ENCODE measurements at regions not wholly inside any gene's neighbourhood (a gene's known extent, or its start where the extent isn't known, plus 50 kb on each side); places are given as distances from the start of the nearest gene placed in this dataset.

GRCh38 chr5:52419357-52419756 lies 368.4 kb upstream of the ITGA1 start:
- no peak for DNase-seq

- no peak for DNase-seq
Measured at GRCh38 chr5:52427615-52428014, 360.1 kb upstream of the ITGA1 start.

GRCh38 chr5:52428977-52429489 lies 358.7 kb upstream of the ITGA1 start:
- DNase-seq, result no peak

GRCh38 chr5:52441768-52442167 lies 345.9 kb upstream of the ITGA1 start:
- no peak for DNase-seq

- no peak for DNase-seq
Measured at GRCh38 chr5:52443187-52443586, 344.5 kb upstream of the ITGA1 start.

GRCh38 chr5:52448111-52448510 lies 339.6 kb upstream of the ITGA1 start:
- no peak for DNase-seq

- DNase-seq, result no peak
Measured at GRCh38 chr5:52449516-52449915, 338.2 kb upstream of the ITGA1 start.

- DNase-seq, result no peak
Measured at GRCh38 chr5:52452098-52452497, 335.6 kb upstream of the ITGA1 start.

GRCh38 chr5:52453176-52453575 lies 334.5 kb upstream of the ITGA1 start:
- DNase-seq, result no peak

- DNase-seq, result no peak
Measured at GRCh38 chr5:52455920-52456319, 331.8 kb upstream of the ITGA1 start.

- no peak for DNase-seq
Measured at GRCh38 chr5:52457810-52458209, 329.9 kb upstream of the ITGA1 start.

- no peak for DNase-seq
Measured at GRCh38 chr5:52466113-52466512, 321.6 kb upstream of the ITGA1 start.

GRCh38 chr5:52466749-52467520 lies 320.8 kb upstream of the ITGA1 start:
- no peak for DNase-seq

- DNase-seq, result no peak
Measured at GRCh38 chr5:52468976-52469375, 318.7 kb upstream of the ITGA1 start.

GRCh38 chr5:52469420-52469819 lies 318.3 kb upstream of the ITGA1 start:
- peak; percentile 11 for DNase-seq

- no peak for DNase-seq
Measured at GRCh38 chr5:52469835-52470234, 317.9 kb upstream of the ITGA1 start.

- no peak for DNase-seq
Measured at GRCh38 chr5:52476346-52476745, 311.4 kb upstream of the ITGA1 start.

GRCh38 chr5:52481201-52481600 lies 306.5 kb upstream of the ITGA1 start:
- DNase-seq, result no peak

GRCh38 chr5:52481851-52482250 lies 305.9 kb upstream of the ITGA1 start:
- DNase-seq, result no peak

- no peak for DNase-seq
Measured at GRCh38 chr5:52491071-52491787, 296.5 kb upstream of the ITGA1 start.

- DNase-seq, result no peak
Measured at GRCh38 chr5:52491818-52492217, 295.9 kb upstream of the ITGA1 start.

GRCh38 chr5:52497133-52497693 lies 290.5 kb upstream of the ITGA1 start:
- no peak for DNase-seq

GRCh38 chr5:52498607-52499006 lies 289.1 kb upstream of the ITGA1 start:
- DNase-seq, result no peak
